Heart left ventricle (tissue), 13 donors: ENCODE measurements at regions not wholly inside any gene's neighbourhood (a gene's known extent, or its start where the extent isn't known, plus 50 kb on each side); places are given as distances from the start of the nearest gene placed in this dataset.

Source experiments
- CTCF ChIP-seq, 12 donors: fragments of 200-600 bp; sonication (generic) in 4 of 12; IDR thresholded peaks; one replicate each; pipeline versions ENCODE4 v1.5.0 to v1.8.0; 2018 to 2022; ENCODE audit warnings: antibody characterized with exemption in 12 of 12, mild to moderate bottlenecking in 5 of 12
- POLR2A ChIP-seq, 2 donors: fragments of 450-650 bp; IDR thresholded peaks; one replicate each; pipeline ENCODE4 v1.6.1; 2017; ENCODE audit warnings: antibody characterized with exemption in 2 of 2, mild to moderate bottlenecking in 2 of 2, moderate library complexity in 2 of 2
- donor health status: ischemic (EF 13 %, LVEDD 7.1; RV severe dilation, severe dysfunction).
- donor health status: DM: no; HTN: yes; CAD: no.
- donor health status: DM: no; HTN: no; CAD: no.
- donor health status: ischemic (EF 25% LVEDD 6.9; RV normal size, moderate dysfunction).
- donor health status: ischemic (EF 25% LVEDD 5.7; RV mildly dilated, moderate dysfunction).
- donor health status: ischemic (EF 35%, LVEDD 5.7; RV mildly dilated, moderate dysfunction).
- donor health status: nonischemic (EF 11% LVEDD 7.7; RV severe dilation, severe dysfunction).
- donor health status: DM: yes; HTN: yes; CAD: no.
- donor health status: PGD.
- donor health status: ischemic (EF 29% LVEDD 5.4; RV normal size, mild dysfunction).
- donor health status: nonischemic (EF 23%, LVEDD 6.1; RV moderate dilation, normal function).

- no peak for TF ChIP-seq POLR2A (IDR thresholded peaks at IDR 0.05)
- TF ChIP-seq CTCF (IDR thresholded peaks at IDR 0.05) = no peak
Measured at GRCh38 chr22:22143448-22143847, 101.1 kb upstream of the VPREB1 start.
